ENCODE measurements at regions not wholly inside any gene's neighbourhood (a gene's known extent, or its start where the extent isn't known, plus 50 kb on each side); places are given as distances from the start of the nearest gene placed in this dataset.

- no peak for TF ChIP-seq POLR2A (IDR thresholded peaks at IDR 0.05)
- no peak for TF ChIP-seq CTCF (IDR thresholded peaks at IDR 0.05)
Measured at GRCh38 chr3:77906102-77906709, 866.3 kb downstream of the ROBO2 start.

Measured in Peyer's patch (tissue), 4 donors.